ENCODE measurements at regions not wholly inside any gene's neighbourhood (a gene's known extent, or its start where the extent isn't known, plus 50 kb on each side); places are given as distances from the start of the nearest gene placed in this dataset.

DNA sequence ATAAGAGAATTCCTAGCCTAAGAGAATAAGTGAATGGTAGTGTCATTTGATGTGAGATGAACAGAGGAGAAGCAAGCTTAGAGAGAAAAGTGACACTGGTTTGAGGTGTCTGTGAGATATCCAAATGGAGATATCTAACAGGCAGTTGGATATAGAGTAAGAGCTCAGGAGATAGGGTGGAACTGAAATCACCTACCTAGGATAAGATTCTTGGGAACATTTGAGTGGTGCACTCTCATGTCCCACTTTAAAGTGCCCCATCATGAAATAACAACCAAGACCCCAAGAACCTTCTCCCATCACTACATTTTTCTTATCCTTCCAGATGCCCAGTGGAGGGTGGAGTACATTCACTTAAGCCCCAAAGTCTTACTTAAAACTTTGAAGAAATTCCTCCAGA lies 109.0 kb upstream of the MAFB start:
- TF ChIP-seq CTCF (IDR thresholded peaks at IDR 0.05; ENCODE audit: poor library complexity) (no peak), EZH2 (IDR thresholded peaks at IDR 0.05; ENCODE audit: borderline replicate concordance) (no peak)

Data from hepatocyte (in vitro differentiated cells).